GM12872 (cell line): ENCODE measurements at regions not wholly inside any gene's neighbourhood (a gene's known extent, or its start where the extent isn't known, plus 50 kb on each side); places are given as distances from the start of the nearest gene placed in this dataset.

Experiments
- TF ChIP-seq, protein P1 (sequence below): IDR thresholded peaks from 3 replicates; pipeline ENCODE4 v1.5.1; 2011; ENCODE audit warnings: low read depth, mild to moderate bottlenecking, low read length, moderate library complexity; ENCODE audit not compliant: insufficient read depth

DNA sequence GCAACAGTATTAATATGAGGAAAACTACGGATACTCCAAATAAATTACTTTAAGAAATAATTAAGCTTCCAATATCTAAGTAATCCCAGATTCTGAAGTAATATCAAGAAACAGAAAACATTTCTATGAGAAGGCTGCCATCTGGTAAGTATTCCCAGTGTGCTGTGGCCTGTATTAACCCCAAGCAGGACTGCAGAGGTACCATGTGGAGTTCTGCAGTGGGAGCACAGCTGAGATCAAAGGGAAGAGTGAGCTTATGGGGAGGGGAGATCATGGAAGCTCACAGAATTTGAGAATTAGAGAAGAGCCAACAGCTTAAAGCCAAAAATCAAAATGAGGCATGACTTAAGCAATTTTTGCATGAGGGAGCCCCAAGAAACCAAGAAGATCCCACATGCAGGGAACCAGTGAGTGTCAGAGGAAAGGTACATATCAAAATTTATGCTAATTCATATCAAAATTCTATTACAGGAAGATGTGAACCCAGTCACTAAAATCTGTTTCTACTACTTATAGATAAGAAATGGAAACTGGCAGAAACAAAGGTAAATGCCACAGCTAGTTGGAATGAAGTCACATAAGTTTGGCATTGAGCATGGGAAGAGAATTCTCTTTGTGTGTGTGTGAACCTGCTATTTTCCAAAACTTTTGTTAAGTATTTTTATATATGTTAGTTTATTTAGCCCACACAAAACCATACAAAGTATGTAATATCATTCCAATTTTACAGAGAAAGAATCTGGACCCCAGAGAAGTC, 62.6 kb upstream of the KITLG start:
- TF ChIP-seq, protein P1, sequence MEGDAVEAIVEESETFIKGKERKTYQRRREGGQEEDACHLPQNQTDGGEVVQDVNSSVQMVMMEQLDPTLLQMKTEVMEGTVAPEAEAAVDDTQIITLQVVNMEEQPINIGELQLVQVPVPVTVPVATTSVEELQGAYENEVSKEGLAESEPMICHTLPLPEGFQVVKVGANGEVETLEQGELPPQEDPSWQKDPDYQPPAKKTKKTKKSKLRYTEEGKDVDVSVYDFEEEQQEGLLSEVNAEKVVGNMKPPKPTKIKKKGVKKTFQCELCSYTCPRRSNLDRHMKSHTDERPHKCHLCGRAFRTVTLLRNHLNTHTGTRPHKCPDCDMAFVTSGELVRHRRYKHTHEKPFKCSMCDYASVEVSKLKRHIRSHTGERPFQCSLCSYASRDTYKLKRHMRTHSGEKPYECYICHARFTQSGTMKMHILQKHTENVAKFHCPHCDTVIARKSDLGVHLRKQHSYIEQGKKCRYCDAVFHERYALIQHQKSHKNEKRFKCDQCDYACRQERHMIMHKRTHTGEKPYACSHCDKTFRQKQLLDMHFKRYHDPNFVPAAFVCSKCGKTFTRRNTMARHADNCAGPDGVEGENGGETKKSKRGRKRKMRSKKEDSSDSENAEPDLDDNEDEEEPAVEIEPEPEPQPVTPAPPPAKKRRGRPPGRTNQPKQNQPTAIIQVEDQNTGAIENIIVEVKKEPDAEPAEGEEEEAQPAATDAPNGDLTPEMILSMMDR: no peak

GRCh38 chr12:88638966-88639760, 58.9 kb upstream of the KITLG start:
- TF ChIP-seq, protein P1: no peak

GRCh38 chr12:88638388-88638787, 58.1 kb upstream of the KITLG start:
- TF ChIP-seq, protein P1: no peak

DNA sequence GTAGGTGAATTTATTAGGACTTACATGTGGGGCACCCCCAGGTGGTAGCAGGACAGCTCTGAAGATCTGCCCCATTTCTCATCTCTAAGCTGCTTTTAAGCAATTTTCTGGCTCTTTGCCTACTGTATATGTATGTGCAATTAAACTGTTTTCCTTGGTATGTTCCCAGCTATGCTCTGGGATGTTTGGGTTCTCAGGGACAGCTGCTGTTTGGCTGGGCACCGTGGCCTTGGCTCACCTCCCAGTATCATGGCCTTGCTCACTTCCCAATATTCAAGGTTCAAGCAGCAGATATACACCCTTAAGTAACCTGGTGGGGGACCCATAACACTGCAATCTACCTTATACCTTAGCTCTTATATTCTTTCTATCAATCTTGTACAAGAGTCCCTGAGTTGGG, 53.7 kb upstream of the KITLG start:
- TF ChIP-seq, protein P1: no peak

DNA sequence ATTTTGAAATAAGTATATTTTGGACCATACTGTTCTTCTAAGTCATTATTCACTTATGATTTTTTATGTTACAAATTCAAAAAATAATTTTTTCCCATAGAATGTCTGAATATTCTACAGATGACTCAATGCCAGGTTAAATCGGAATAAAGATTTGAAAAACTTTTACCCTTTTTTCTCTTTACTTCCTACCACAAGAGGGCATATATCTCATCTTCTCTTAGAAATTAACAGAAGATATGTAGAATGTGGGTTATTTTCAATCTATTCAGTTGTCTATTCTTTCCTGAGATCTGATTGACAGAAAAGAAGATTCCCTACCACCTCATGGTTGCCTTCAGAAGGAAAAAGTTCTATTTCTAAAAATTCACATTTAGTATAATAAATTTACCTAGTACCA, 53.0 kb upstream of the KITLG start:
- TF ChIP-seq, protein P1: no peak

GRCh38 chr12:88630561-88630960, 50.3 kb upstream of the KITLG start:
- TF ChIP-seq, protein P1: no peak
